HG02798 (cell line): ENCODE measurements at regions not wholly inside any gene's neighbourhood (a gene's known extent, or its start where the extent isn't known, plus 50 kb on each side); places are given as distances from the start of the nearest gene placed in this dataset.

Source experiments
- ATAC-seq: cut with Tn5 transposase; IDR thresholded peaks from one replicate; pipeline ENCODE4 v1.9.1; 2021; ENCODE audit warnings: mild to moderate bottlenecking; ENCODE audit not compliant: unreplicated experiment, poor library complexity

GRCh38 chr1:58032611-58033073 lies 513.9 kb downstream of the OMA1 start:
- ATAC-seq, result no peak

- ATAC-seq, result no peak
These were observed 515.1 kb downstream of the OMA1 start for GRCh38 chr1:58031416-58031815.

- no peak for ATAC-seq
These were observed 516.1 kb downstream of the OMA1 start for GRCh38 chr1:58030456-58030855.

- no peak for ATAC-seq
These were observed 528.9 kb downstream of the OMA1 start for GRCh38 chr1:58017641-58018040.

- ATAC-seq, result no peak
These were observed 533.3 kb downstream of the OMA1 start for GRCh38 chr1:58013237-58013636.

GRCh38 chr1:58011978-58012377 lies 534.5 kb downstream of the OMA1 start:
- ATAC-seq, result no peak

- no peak for ATAC-seq
These were observed 540.0 kb downstream of the OMA1 start for GRCh38 chr1:58006421-58007046.

- no peak for ATAC-seq
These were observed 541.3 kb downstream of the OMA1 start for GRCh38 chr1:58005212-58005611.

- no peak for ATAC-seq
These were observed 542.5 kb downstream of the OMA1 start for GRCh38 chr1:58003988-58004387.

- no peak for ATAC-seq
These were observed 543.5 kb downstream of the OMA1 start for GRCh38 chr1:58003059-58003458.

- no peak for ATAC-seq
These were observed 545.7 kb downstream of the OMA1 start for GRCh38 chr1:58000821-58001220.

GRCh38 chr1:58000116-58000515 lies 546.4 kb downstream of the OMA1 start:
- ATAC-seq, result no peak

- no peak for ATAC-seq
These were observed 550.1 kb downstream of the OMA1 start for GRCh38 chr1:57996400-57996799.

- ATAC-seq, result no peak
These were observed 555.2 kb downstream of the OMA1 start for GRCh38 chr1:57991289-57991688.

- ATAC-seq, result no peak
These were observed 556.6 kb downstream of the OMA1 start for GRCh38 chr1:57989877-57990276.

- no peak for ATAC-seq
These were observed 559.0 kb downstream of the OMA1 start for GRCh38 chr1:57987523-57987922.

- no peak for ATAC-seq
These were observed 560.1 kb downstream of the OMA1 start for GRCh38 chr1:57986432-57986831.

GRCh38 chr1:57984277-57984676 lies 560.4 kb upstream of the DAB1 start:
- ATAC-seq, result no peak

GRCh38 chr1:57983441-57983840 lies 559.6 kb upstream of the DAB1 start:
- no peak for ATAC-seq

- ATAC-seq, result no peak
These were observed 559.0 kb upstream of the DAB1 start for GRCh38 chr1:57982852-57983251.

- ATAC-seq, result no peak
These were observed 552.4 kb upstream of the DAB1 start for GRCh38 chr1:57976216-57976615.

GRCh38 chr1:57968321-57968720 lies 544.5 kb upstream of the DAB1 start:
- ATAC-seq, result no peak
